Esophagus muscularis mucosa (tissue), 4 donors: ENCODE measurements at regions not wholly inside any gene's neighbourhood (a gene's known extent, or its start where the extent isn't known, plus 50 kb on each side); places are given as distances from the start of the nearest gene placed in this dataset.

Experiments
- EP300 ChIP-seq: sonication (generic); formaldehyde crosslinking; IDR thresholded peaks from one replicate; pipeline ENCODE4 v1.6.1; 2017; ENCODE audit warnings: antibody characterized with exemption
- POLR2AphosphoS5 ChIP-seq, 2 donors: sonication (generic); formaldehyde crosslinking; IDR thresholded peaks; one replicate each; pipeline ENCODE4 v1.6.1; 2017; ENCODE audit warnings: antibody characterized with exemption in 2 of 2
- TF ChIP-seq, protein P1 (sequence below), 3 experiments: fragments of 200-600 bp in 2 of 3; fragments of 450-650 bp in 1 of 3; sonication (generic) in 2 of 3; IDR thresholded peaks; one replicate each; pipeline ENCODE4 v1.5.1; 2017 to 2019; ENCODE audit warnings: antibody characterized with exemption in 3 of 3, mild to moderate bottlenecking in 2 of 3, moderate library complexity in 1 of 3

- TF ChIP-seq, protein P1, sequence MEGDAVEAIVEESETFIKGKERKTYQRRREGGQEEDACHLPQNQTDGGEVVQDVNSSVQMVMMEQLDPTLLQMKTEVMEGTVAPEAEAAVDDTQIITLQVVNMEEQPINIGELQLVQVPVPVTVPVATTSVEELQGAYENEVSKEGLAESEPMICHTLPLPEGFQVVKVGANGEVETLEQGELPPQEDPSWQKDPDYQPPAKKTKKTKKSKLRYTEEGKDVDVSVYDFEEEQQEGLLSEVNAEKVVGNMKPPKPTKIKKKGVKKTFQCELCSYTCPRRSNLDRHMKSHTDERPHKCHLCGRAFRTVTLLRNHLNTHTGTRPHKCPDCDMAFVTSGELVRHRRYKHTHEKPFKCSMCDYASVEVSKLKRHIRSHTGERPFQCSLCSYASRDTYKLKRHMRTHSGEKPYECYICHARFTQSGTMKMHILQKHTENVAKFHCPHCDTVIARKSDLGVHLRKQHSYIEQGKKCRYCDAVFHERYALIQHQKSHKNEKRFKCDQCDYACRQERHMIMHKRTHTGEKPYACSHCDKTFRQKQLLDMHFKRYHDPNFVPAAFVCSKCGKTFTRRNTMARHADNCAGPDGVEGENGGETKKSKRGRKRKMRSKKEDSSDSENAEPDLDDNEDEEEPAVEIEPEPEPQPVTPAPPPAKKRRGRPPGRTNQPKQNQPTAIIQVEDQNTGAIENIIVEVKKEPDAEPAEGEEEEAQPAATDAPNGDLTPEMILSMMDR (IDR thresholded peaks at IDR 0.05) = no peak
- no peak for TF ChIP-seq EP300
- TF ChIP-seq POLR2AphosphoS5 (IDR thresholded peaks at IDR 0.05) = no peak
Observed at GRCh38 chr20:21033817-21034216, 72.3 kb downstream of the LINC00237 start.
